ENCODE measurements at regions not wholly inside any gene's neighbourhood (a gene's known extent, or its start where the extent isn't known, plus 50 kb on each side); places are given as distances from the start of the nearest gene placed in this dataset.

DNA sequence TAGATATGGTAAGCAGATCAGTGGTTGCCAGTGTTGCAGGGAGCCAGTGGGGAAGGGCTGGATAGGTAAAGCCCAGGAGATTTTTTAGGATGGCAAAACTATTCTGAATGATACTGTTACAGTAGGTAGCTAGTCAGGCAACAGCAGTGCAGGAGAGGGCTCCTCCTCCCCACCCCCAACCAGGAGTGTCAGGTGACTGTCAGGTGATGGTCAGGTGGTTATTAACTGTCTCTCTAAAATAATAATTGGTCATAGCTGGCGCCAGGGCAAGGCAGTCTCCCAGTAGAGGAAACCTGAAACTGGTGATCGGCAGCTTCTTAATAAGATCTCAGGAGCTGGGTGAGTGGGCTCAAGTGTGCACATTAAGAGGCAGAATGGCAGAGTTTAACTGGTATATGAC lies 201.6 kb upstream of the PARD3B start:
- Histone ChIP-seq H3K4me1 (no peaks in the 10 kb centered on the region), H3K9me3 (no peaks in the 10 kb centered on the region), H3K36me3 (no peaks in the 10 kb centered on the region), H3K27ac (no peak overlapping the region), H3K4me3 (no peak overlapping the region), H3K27me3 (ENCODE audit: low read depth) (no peaks in the 10 kb centered on the region)
- DNase-seq, result no peak
- intact Hi-C loops (cut with DNase I), result no loop called here
- TF ChIP-seq, protein P1, sequence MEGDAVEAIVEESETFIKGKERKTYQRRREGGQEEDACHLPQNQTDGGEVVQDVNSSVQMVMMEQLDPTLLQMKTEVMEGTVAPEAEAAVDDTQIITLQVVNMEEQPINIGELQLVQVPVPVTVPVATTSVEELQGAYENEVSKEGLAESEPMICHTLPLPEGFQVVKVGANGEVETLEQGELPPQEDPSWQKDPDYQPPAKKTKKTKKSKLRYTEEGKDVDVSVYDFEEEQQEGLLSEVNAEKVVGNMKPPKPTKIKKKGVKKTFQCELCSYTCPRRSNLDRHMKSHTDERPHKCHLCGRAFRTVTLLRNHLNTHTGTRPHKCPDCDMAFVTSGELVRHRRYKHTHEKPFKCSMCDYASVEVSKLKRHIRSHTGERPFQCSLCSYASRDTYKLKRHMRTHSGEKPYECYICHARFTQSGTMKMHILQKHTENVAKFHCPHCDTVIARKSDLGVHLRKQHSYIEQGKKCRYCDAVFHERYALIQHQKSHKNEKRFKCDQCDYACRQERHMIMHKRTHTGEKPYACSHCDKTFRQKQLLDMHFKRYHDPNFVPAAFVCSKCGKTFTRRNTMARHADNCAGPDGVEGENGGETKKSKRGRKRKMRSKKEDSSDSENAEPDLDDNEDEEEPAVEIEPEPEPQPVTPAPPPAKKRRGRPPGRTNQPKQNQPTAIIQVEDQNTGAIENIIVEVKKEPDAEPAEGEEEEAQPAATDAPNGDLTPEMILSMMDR (IDR thresholded peaks at IDR 0.05), result no peak
- no peak for ATAC-seq

DNA sequence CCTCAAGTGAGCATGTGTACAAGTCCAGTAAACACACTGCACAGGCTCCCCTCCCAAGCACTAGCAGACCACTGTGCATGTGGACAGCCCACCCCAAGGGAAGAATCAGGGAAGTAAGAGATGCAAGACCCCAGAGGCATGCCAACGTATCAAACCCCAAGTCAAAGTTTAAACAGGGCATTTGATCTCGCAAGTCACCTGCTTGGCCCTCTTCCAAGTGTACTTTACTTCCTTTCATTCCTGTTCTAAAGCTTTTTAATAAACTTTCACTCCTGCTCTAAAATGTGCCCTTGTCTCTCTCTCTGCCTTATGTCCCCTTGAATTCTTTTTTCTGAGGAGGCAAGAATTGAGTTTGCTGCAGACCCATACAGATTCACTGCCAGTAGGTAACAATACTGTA lies 201.2 kb upstream of the PARD3B start:
- Histone ChIP-seq H3K27ac (no peak overlapping the region), H3K27me3 (ENCODE audit: low read depth) (no peaks in the 10 kb centered on the region), H3K9me3 (no peaks in the 10 kb centered on the region), H3K36me3 (no peaks in the 10 kb centered on the region), H3K4me3 (no peak overlapping the region), H3K4me1 (no peaks in the 10 kb centered on the region)
- intact Hi-C loops (cut with DNase I), result no loop called here
- TF ChIP-seq, protein P1 (IDR thresholded peaks at IDR 0.05), result no peak
- ATAC-seq, result no peak
- DNase-seq, result no peak

DNA sequence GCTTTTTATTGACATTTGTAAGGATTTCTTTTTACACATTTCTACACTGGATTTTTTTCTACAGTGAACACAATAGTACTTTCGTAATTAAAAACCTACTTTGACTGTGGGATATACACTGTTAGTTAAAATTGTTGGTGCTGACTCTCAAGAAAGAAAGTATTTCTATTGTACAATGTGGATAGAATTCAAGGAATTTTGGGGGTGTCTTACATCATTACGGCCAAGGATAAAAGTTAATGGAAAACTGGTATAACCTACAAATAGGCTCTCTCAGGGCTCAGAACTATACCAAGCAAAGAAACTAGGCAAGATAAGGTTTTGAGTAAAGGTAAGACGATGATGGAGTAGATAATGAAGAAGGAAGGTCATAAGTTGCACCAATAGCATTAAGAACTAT lies 198.4 kb upstream of the PARD3B start:
- no peak overlapping the region for H3K4me3 ChIP-seq
- no peaks in the 10 kb centered on the region for H3K4me1 ChIP-seq
- intact Hi-C loops (cut with DNase I), result no loop called here
- no peaks in the 10 kb centered on the region for H3K9me3 ChIP-seq
- H3K27ac ChIP-seq, result no peak overlapping the region
- TF ChIP-seq, protein P1 (IDR thresholded peaks at IDR 0.05), result no peak
- no peak for DNase-seq
- no peak for ATAC-seq
- H3K36me3 ChIP-seq, result no peaks in the 10 kb centered on the region
- no peaks in the 10 kb centered on the region for H3K27me3 ChIP-seq (ENCODE audit: low read depth)

DNA sequence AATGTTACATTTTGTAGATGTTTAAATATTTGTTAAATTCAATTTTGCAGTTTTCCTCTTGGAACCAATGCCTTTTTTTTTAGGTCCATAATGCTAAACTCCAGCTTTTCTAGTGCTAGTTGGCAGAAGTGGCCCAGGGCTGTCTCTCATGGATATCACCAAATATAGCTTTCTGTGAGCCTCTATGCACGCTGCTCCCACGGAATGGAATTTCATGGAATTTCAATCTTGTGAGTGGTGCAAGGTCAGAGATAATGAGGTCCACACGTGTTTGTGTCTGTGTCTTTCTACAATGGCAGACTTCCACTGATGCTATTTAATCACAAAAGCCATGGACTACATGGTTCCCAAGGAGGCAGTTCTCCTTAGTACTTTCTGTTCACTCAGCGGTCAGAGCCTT lies 191.5 kb upstream of the PARD3B start:
- no peaks in the 10 kb centered on the region for H3K27me3 ChIP-seq (ENCODE audit: low read depth)
- no peaks in the 10 kb centered on the region for H3K36me3 ChIP-seq
- DNase-seq (no peak), ATAC-seq (no peak)
- no peaks in the 10 kb centered on the region for H3K9me3 ChIP-seq
- TF ChIP-seq, protein P1 (IDR thresholded peaks at IDR 0.05), result no peak
- intact Hi-C loops (cut with DNase I), result no loop called here
- H3K27ac ChIP-seq, result no peak overlapping the region
- H3K4me3 ChIP-seq, result no peak overlapping the region
- H3K4me1 ChIP-seq, result no peaks in the 10 kb centered on the region

DNA sequence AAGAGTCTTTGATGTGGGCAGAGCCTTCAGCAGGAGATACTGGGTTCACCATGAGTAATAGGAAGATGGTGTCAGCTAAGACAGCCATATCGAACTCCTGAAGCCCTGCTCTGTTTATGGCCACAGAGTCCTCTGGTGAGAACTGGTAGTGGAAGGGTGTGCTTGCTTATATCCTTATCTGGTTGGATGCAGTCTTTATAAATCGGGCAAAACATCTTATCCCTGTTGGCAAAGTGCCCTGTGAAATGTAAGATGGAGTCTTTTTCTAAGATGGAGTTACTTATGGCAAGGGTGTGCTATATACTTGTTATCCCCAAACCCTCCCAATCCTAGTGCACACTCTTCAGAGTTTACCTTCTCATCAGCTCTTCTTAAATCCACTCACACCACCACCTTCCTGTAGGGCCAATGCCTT lies 190.8 kb upstream of the PARD3B start:
- no peak overlapping the region for H3K27ac ChIP-seq
- no peaks in the 10 kb centered on the region for H3K9me3 ChIP-seq
- ATAC-seq, result no peak
- H3K36me3 ChIP-seq, result no peaks in the 10 kb centered on the region
- no peaks in the 10 kb centered on the region for H3K4me1 ChIP-seq
- no peak for DNase-seq
- H3K27me3 ChIP-seq (ENCODE audit: low read depth), result no peaks in the 10 kb centered on the region
- TF ChIP-seq, protein P1 (IDR thresholded peaks at IDR 0.05), result no peak
- intact Hi-C loops (cut with DNase I), result no loop called here
- H3K4me3 ChIP-seq, result no peak overlapping the region

DNA sequence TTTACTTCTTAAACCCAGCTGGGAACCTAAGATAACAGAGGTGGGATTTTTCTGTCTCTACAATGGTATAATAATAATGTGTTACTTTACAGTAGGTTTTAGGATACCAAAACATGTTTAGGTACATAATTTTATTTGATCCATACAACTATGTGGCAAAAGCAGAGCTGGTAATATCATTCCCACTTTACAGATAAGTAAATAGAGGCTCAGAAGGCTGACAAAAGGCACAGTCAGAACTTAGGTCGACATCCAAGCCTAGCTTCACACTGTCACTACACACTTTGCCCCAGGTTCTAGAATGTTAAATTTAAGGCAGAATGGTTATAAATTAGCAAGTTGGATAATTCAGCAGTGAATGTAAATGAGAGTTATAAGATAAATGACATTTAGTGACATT lies 189.6 kb upstream of the PARD3B start:
- DNase-seq, result no peak
- ATAC-seq, result no peak
- H3K9me3 ChIP-seq, result no peaks in the 10 kb centered on the region
- H3K36me3 ChIP-seq, result no peaks in the 10 kb centered on the region
- no peak overlapping the region for H3K27ac ChIP-seq
- H3K27me3 ChIP-seq (ENCODE audit: low read depth), result no peaks in the 10 kb centered on the region
- H3K4me3 ChIP-seq, result no peak overlapping the region
- TF ChIP-seq, protein P1 (IDR thresholded peaks at IDR 0.05), result no peak
- intact Hi-C loops (cut with DNase I), result no loop called here
- H3K4me1 ChIP-seq, result no peaks in the 10 kb centered on the region
